ENCODE measurements at regions not wholly inside any gene's neighbourhood (a gene's known extent, or its start where the extent isn't known, plus 50 kb on each side); places are given as distances from the start of the nearest gene placed in this dataset.

GRCh38 chr15:96068897-96069296 is 261.6 kb upstream of the NR2F2 start:
- TF ChIP-seq CTCF (IDR thresholded peaks at IDR 0.05; ENCODE audit: insufficient read depth, low read length) (no peak), SPI1 (IDR thresholded peaks at IDR 0.05; ENCODE audit: borderline replicate concordance, low read depth) (no peak), POLR2AphosphoS5 (IDR thresholded peaks at IDR 0.05; ENCODE audit: low read depth) (no peak)
